ENCODE measurements at regions not wholly inside any gene's neighbourhood (a gene's known extent, or its start where the extent isn't known, plus 50 kb on each side); places are given as distances from the start of the nearest gene placed in this dataset.

DNA sequence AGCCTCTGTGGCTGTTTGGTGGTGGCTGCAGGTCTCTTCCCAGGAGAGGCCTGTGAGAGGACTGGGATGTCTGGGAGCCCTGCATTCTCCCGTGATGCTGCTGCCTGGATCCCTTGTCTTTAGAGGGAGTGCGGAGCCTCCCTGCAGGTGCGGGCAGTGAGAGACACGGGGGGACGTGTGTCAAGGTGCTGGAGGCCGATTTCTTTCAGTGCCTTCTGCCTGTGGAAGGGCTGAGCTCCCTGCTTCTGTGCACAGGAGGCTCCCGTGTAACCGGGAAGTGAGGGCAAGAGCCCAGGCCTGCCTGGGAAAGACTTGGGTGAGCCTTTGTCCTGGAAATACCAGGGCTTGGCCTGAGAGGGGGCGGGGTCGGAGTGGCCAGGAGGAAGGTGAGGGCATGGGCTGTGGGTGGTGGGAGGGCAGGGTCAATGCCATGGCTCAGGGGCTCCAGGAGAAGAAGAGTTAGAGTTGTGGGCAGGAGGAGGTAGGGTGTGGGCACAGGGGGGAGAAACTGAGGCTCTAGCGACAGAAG lies 372.2 kb downstream of the TMEM121 start:
- TF ChIP-seq CTCF (IDR thresholded peaks at IDR 0.05): no peak
- TF ChIP-seq POLR2A (IDR thresholded peaks at IDR 0.05): no peak

All from stomach (tissue), 4 donors.